ENCODE measurements at regions not wholly inside any gene's neighbourhood (a gene's known extent, or its start where the extent isn't known, plus 50 kb on each side); places are given as distances from the start of the nearest gene placed in this dataset.

DNA sequence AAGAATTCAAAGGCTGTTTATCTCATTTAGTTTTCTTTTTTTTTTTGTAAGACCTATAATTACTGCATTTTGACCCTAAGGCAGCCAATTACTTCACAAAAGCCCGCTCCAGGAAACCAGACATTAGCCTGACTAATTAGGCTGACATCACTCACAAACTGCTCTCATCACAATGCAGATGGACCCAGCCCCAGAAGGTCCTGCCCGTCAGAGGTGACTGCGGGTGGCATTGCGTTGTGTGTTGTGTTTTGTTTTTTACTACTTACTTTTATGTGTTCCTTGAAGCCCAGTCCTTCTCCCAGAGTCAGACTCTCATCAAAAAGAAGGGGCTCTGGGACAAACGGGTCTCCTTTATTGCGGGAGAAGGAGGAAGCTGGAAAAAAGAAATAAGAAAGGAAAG, 172.2 kb downstream of the HSD17B3 start:
- Histone ChIP-seq H2AFZ (ENCODE audit: low read depth, low read length) (peak overlapping the region; percentile 16), H3K4me2 (ENCODE audit: insufficient read depth, low read length) (peak overlapping the region; percentile 53), H3K9ac (replicated peaks; ENCODE audit: extremely low read depth, insufficient read depth, low read length) (peak overlapping the region; percentile 30), H3K36me3 (ENCODE audit: control insufficient read depth in 2 of 2, extremely low read depth in 1 of 2, insufficient read depth in 2 of 2, low read length in 2 of 2) (no peaks in the 10 kb centered on the region), H3K27ac (ENCODE audit: insufficient read depth, low read depth, low read length) (peak overlapping the region; percentile 77), H3K79me2 (ENCODE audit: control insufficient read depth, insufficient read depth, low read length) (no peaks in the 10 kb centered on the region), H3K4me1 (ENCODE audit: control insufficient read depth, extremely low read depth, insufficient read depth, low read length) (peaks cover 33% of the 10 kb centered on the region), H3K9me1 (replicated peaks; ENCODE audit: control insufficient read depth, extremely low read depth, insufficient read depth, low read length) (no peaks in the 10 kb centered on the region), H3K4me3 (replicated peaks in 1 of 3; ENCODE audit: insufficient read depth in 1 of 3, low read depth in 1 of 3, low read length in 3 of 3) (peak overlapping the region in 1 of 3 experiments; percentile 35), H3K9me3 (replicated peaks; ENCODE audit: control insufficient read depth, insufficient read depth, low read length) (no peaks in the 10 kb centered on the region), H3K27me3 (ENCODE audit: control insufficient read depth in 2 of 2, insufficient read depth in 2 of 2, low read length in 2 of 2) (no peaks in the 10 kb centered on the region), H4K20me1 (replicated peaks; ENCODE audit: control insufficient read depth, extremely low read depth, insufficient read depth, low read length) (no peaks in the 10 kb centered on the region)
- ChIA-PET CTCF (interaction anchor here (1.6 kb wide), 1 partner anchor 13 kb away, joined by 4 read pairs; no protein-coding TSS in a partner anchor), POLR2A (interaction anchor here (0.6 kb wide), 1 partner anchor 102 kb away, joined by 3 read pairs; no protein-coding TSS in a partner anchor)
- no TSS peak for BruUV-seq (replicated peaks)
- dilution Hi-C loops (cut with MboI; ENCODE audit: extremely low pct_ligation_motif_present, low sequenced_read_pairs) (no loop called here), intact Hi-C loops (cut with micrococcal nuclease) (loop anchor here (2.0 to 10.0 kb wide), 7 partner anchors 29 to 815 kb away; partner anchors contain the start of genes ERCC6L2 and FANCC)
- DNase-seq (ENCODE audit: low read depth, low spot score) (peak; percentile 86), FAIRE-seq (peak; percentile 84)
- no peak for TF ChIP-seq JUN (IDR thresholded peaks at IDR 0.05; ENCODE audit: borderline replicate concordance, insufficient read depth, insufficient read length, low read depth)
- TF ChIP-seq, protein P1, sequence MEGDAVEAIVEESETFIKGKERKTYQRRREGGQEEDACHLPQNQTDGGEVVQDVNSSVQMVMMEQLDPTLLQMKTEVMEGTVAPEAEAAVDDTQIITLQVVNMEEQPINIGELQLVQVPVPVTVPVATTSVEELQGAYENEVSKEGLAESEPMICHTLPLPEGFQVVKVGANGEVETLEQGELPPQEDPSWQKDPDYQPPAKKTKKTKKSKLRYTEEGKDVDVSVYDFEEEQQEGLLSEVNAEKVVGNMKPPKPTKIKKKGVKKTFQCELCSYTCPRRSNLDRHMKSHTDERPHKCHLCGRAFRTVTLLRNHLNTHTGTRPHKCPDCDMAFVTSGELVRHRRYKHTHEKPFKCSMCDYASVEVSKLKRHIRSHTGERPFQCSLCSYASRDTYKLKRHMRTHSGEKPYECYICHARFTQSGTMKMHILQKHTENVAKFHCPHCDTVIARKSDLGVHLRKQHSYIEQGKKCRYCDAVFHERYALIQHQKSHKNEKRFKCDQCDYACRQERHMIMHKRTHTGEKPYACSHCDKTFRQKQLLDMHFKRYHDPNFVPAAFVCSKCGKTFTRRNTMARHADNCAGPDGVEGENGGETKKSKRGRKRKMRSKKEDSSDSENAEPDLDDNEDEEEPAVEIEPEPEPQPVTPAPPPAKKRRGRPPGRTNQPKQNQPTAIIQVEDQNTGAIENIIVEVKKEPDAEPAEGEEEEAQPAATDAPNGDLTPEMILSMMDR (IDR thresholded peaks at IDR 0.05; ENCODE audit: extremely low read depth in 1 of 2, insufficient read depth in 1 of 2, low read depth in 1 of 2, low read length in 2 of 2), result no peak
- TF ChIP-seq FOS (IDR thresholded peaks at IDR 0.05; ENCODE audit: borderline replicate concordance, insufficient read depth, low read length), result no peak
- no peak for TF ChIP-seq POLR2AphosphoS5 (IDR thresholded peaks at IDR 0.05; ENCODE audit: insufficient read depth, low read depth, low read length)
- no peak for TF ChIP-seq POLR2A (IDR thresholded peaks at IDR 0.05; ENCODE audit: low read depth, low read length)
- TF ChIP-seq MYC (IDR thresholded peaks at IDR 0.05; ENCODE audit: low read depth, low read length), result no peak
- TF ChIP-seq, protein P2, sequence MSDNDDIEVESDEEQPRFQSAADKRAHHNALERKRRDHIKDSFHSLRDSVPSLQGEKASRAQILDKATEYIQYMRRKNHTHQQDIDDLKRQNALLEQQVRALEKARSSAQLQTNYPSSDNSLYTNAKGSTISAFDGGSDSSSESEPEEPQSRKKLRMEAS (IDR thresholded peaks at IDR 0.05; ENCODE audit: insufficient read depth, insufficient read length), result no peak
- no peak for TF ChIP-seq EZH2 (IDR thresholded peaks at IDR 0.05; ENCODE audit: borderline replicate concordance, low read depth, low read length, severe bottlenecking)
- no peak for TF ChIP-seq GATA2 (IDR thresholded peaks at IDR 0.05; ENCODE audit: insufficient read depth, insufficient read length, low read depth, low read length)

All from endothelial cell of umbilical vein (primary cell).